ENCODE measurements at regions not wholly inside any gene's neighbourhood (a gene's known extent, or its start where the extent isn't known, plus 50 kb on each side); places are given as distances from the start of the nearest gene placed in this dataset.

- TF ChIP-seq CTCF (IDR thresholded peaks at IDR 0.05; ENCODE audit: unreplicated experiment): no peak
- H3K27ac Mint-ChIP-seq (ENCODE audit: unreplicated experiment): no peak overlapping the region
- intact Hi-C loops (cut with micrococcal nuclease; ENCODE audit: unreplicated experiment): no loop called here
- no peaks in the 10 kb centered on the region for H3K27me3 Mint-ChIP-seq (ENCODE audit: unreplicated experiment)
- no peaks in the 10 kb centered on the region for H3K36me3 Mint-ChIP-seq (ENCODE audit: insufficient read depth, unreplicated experiment)
- no peaks in the 10 kb centered on the region for H3K4me1 Mint-ChIP-seq (ENCODE audit: low read depth, unreplicated experiment)
- CTCF ChIA-PET: no interaction called here
- no TSS peak for BruUV-seq (replicated peaks)
- H3K9me3 Mint-ChIP-seq (ENCODE audit: low read depth, unreplicated experiment): peaks cover 2% of the 10 kb centered on the region
- DNase-seq: no peak
- H3K4me3 Mint-ChIP-seq (ENCODE audit: low read depth, unreplicated experiment): no peak overlapping the region
Measured at GRCh38 chr6:9002833-9003232, 567.5 kb upstream of the SLC35B3 start.

- no TSS peak for BruUV-seq (replicated peaks)
- H3K9me3 Mint-ChIP-seq (ENCODE audit: low read depth, unreplicated experiment): no peaks in the 10 kb centered on the region
- intact Hi-C loops (cut with micrococcal nuclease; ENCODE audit: unreplicated experiment): no loop called here
- H3K4me1 Mint-ChIP-seq (ENCODE audit: low read depth, unreplicated experiment): peaks cover 8% of the 10 kb centered on the region
- TF ChIP-seq CTCF (IDR thresholded peaks at IDR 0.05; ENCODE audit: unreplicated experiment): no peak
- no peak overlapping the region for H3K4me3 Mint-ChIP-seq (ENCODE audit: low read depth, unreplicated experiment)
- H3K27ac Mint-ChIP-seq (ENCODE audit: unreplicated experiment): no peak overlapping the region
- H3K36me3 Mint-ChIP-seq (ENCODE audit: insufficient read depth, unreplicated experiment): no peaks in the 10 kb centered on the region
- no peaks in the 10 kb centered on the region for H3K27me3 Mint-ChIP-seq (ENCODE audit: unreplicated experiment)
- DNase-seq: no peak
- CTCF ChIA-PET: no interaction called here
Measured at GRCh38 chr6:8995156-8995555, 559.8 kb upstream of the SLC35B3 start.

GRCh38 chr6:8993111-8993510 is 557.8 kb upstream of the SLC35B3 start:
- BruUV-seq (replicated peaks): no TSS peak
- H3K9me3 Mint-ChIP-seq (ENCODE audit: low read depth, unreplicated experiment): no peaks in the 10 kb centered on the region
- no peak overlapping the region for H3K4me3 Mint-ChIP-seq (ENCODE audit: low read depth, unreplicated experiment)
- no peak for DNase-seq
- no peak overlapping the region for H3K27ac Mint-ChIP-seq (ENCODE audit: unreplicated experiment)
- intact Hi-C loops (cut with micrococcal nuclease; ENCODE audit: unreplicated experiment): no loop called here
- TF ChIP-seq CTCF (IDR thresholded peaks at IDR 0.05; ENCODE audit: unreplicated experiment): no peak
- CTCF ChIA-PET: interaction anchor here (0.7 kb wide), 1 partner anchor 76 kb away, joined by 3 read pairs; no protein-coding TSS in a partner anchor
- no peaks in the 10 kb centered on the region for H3K36me3 Mint-ChIP-seq (ENCODE audit: insufficient read depth, unreplicated experiment)
- H3K4me1 Mint-ChIP-seq (ENCODE audit: low read depth, unreplicated experiment): peaks cover 8% of the 10 kb centered on the region
- H3K27me3 Mint-ChIP-seq (ENCODE audit: unreplicated experiment): no peaks in the 10 kb centered on the region

GRCh38 chr6:8991844-8992243 is 556.5 kb upstream of the SLC35B3 start:
- H3K27me3 Mint-ChIP-seq (ENCODE audit: unreplicated experiment): no peaks in the 10 kb centered on the region
- no peaks in the 10 kb centered on the region for H3K36me3 Mint-ChIP-seq (ENCODE audit: insufficient read depth, unreplicated experiment)
- no peaks in the 10 kb centered on the region for H3K9me3 Mint-ChIP-seq (ENCODE audit: low read depth, unreplicated experiment)
- no peak for DNase-seq
- intact Hi-C loops (cut with micrococcal nuclease; ENCODE audit: unreplicated experiment): no loop called here
- H3K27ac Mint-ChIP-seq (ENCODE audit: unreplicated experiment): no peak overlapping the region
- no TSS peak for BruUV-seq (replicated peaks)
- H3K4me1 Mint-ChIP-seq (ENCODE audit: low read depth, unreplicated experiment): peaks cover 8% of the 10 kb centered on the region
- TF ChIP-seq CTCF (IDR thresholded peaks at IDR 0.05; ENCODE audit: unreplicated experiment): no peak
- CTCF ChIA-PET: no interaction called here
- H3K4me3 Mint-ChIP-seq (ENCODE audit: low read depth, unreplicated experiment): no peak overlapping the region

- Mint-ChIP-seq H3K27me3 (ENCODE audit: unreplicated experiment) (no peaks in the 10 kb centered on the region), H3K27ac (ENCODE audit: unreplicated experiment) (no peak overlapping the region), H3K4me3 (ENCODE audit: low read depth, unreplicated experiment) (no peak overlapping the region), H3K4me1 (ENCODE audit: low read depth, unreplicated experiment) (peaks cover 8% of the 10 kb centered on the region), H3K36me3 (ENCODE audit: insufficient read depth, unreplicated experiment) (no peaks in the 10 kb centered on the region), H3K9me3 (ENCODE audit: low read depth, unreplicated experiment) (no peaks in the 10 kb centered on the region)
- no peak for DNase-seq
- no peak for TF ChIP-seq CTCF (IDR thresholded peaks at IDR 0.05; ENCODE audit: unreplicated experiment)
- intact Hi-C loops (cut with micrococcal nuclease; ENCODE audit: unreplicated experiment): no loop called here
- CTCF ChIA-PET: no interaction called here
- BruUV-seq (replicated peaks): no TSS peak
Measured at GRCh38 chr6:8990075-8990474, 554.7 kb upstream of the SLC35B3 start.
